ENCODE measurements at regions not wholly inside any gene's neighbourhood (a gene's known extent, or its start where the extent isn't known, plus 50 kb on each side); places are given as distances from the start of the nearest gene placed in this dataset.

DNA sequence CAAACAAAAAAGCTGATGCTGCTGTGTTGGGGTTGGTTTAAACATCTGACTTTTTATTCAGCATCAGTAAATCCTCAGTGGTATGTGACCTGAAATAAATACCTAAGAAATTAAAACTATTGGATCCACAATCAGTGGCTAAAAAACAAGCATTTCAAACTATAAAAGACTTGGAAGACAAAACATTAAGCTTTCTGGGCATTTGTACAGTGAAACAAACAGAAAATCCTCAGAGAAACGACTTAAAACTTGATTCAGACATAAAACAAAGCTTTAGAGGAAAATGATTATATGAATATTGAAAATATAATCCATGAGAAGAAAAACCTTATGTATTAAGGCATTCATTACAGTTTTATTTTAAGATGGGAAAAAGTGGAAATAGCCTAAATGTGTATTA is 213.3 kb upstream of the INTU start:
- WGBS, 2 donors, result 44 to 45% methylated on average over 1 of the region's 1 CpG
- H3K9ac ChIP-seq (ENCODE audit: insufficient read depth in 1 of 2, low read length in 2 of 2), result no peak overlapping the region
- TF ChIP-seq, protein P1, sequence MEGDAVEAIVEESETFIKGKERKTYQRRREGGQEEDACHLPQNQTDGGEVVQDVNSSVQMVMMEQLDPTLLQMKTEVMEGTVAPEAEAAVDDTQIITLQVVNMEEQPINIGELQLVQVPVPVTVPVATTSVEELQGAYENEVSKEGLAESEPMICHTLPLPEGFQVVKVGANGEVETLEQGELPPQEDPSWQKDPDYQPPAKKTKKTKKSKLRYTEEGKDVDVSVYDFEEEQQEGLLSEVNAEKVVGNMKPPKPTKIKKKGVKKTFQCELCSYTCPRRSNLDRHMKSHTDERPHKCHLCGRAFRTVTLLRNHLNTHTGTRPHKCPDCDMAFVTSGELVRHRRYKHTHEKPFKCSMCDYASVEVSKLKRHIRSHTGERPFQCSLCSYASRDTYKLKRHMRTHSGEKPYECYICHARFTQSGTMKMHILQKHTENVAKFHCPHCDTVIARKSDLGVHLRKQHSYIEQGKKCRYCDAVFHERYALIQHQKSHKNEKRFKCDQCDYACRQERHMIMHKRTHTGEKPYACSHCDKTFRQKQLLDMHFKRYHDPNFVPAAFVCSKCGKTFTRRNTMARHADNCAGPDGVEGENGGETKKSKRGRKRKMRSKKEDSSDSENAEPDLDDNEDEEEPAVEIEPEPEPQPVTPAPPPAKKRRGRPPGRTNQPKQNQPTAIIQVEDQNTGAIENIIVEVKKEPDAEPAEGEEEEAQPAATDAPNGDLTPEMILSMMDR (IDR thresholded peaks at IDR 0.05; ENCODE audit: control extremely low read depth, extremely low read depth), result no peak
- peaks cover 0 to 27% (median 0%) of the 10 kb centered on the region in 5 donors for H3K4me1 ChIP-seq (ENCODE audit: control insufficient read depth in 5 of 5, insufficient read depth in 5 of 5, low read length in 5 of 5)
- ATAC-seq (ENCODE audit: insufficient read depth, low FRiP score), result no peak
- no peak for DNase-seq
- no peaks in the 10 kb centered on the region for H3K27me3 ChIP-seq (ENCODE audit: control insufficient read depth in 3 of 3, insufficient read depth in 3 of 3, low read length in 2 of 3)
- H3K9me3 ChIP-seq (ENCODE audit: control insufficient read depth in 4 of 4, insufficient read depth in 3 of 4, low read length in 3 of 4), result no peaks in the 10 kb centered on the region
- H3K4me3 ChIP-seq, result no peak overlapping the region
- no peaks in the 10 kb centered on the region for H3K36me3 ChIP-seq (ENCODE audit: control insufficient read depth in 4 of 4, insufficient read depth in 4 of 4, low read length in 4 of 4)
- H3K27ac ChIP-seq (ENCODE audit: low read depth in 1 of 2, low read length in 1 of 2), result no peak overlapping the region

DNA sequence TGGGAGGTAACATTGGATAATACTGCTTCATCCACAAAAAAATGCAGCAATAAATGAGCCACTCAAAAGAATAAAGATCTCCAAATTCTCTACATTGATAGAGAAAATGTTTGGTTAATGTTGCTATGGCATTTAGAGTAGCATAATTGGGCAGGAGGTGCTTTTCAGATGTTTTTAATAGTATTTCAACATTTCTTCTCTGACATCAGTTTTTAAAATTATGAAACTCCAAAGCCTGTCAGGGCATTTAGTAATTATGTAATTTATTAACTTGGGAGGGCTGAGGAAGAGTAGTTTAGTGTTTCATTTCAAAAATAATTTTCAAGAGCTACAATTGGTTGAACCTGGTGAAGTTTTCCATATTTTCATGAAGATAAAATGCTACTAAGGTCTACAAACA is 211.3 kb upstream of the INTU start:
- TF ChIP-seq, protein P1 (IDR thresholded peaks at IDR 0.05; ENCODE audit: control extremely low read depth, extremely low read depth), result no peak
- ATAC-seq (ENCODE audit: insufficient read depth, low FRiP score), result no peak
- peak in 1 of 3 donors; percentile 27 for DNase-seq
- H3K9ac ChIP-seq (ENCODE audit: insufficient read depth in 1 of 2, low read length in 2 of 2), result no peak overlapping the region
- H3K9me3 ChIP-seq (ENCODE audit: control insufficient read depth in 4 of 4, insufficient read depth in 3 of 4, low read length in 3 of 4), result no peaks in the 10 kb centered on the region
- H3K36me3 ChIP-seq (ENCODE audit: control insufficient read depth in 4 of 4, insufficient read depth in 4 of 4, low read length in 4 of 4), result no peaks in the 10 kb centered on the region
- H3K4me3 ChIP-seq, result no peak overlapping the region
- no peaks in the 10 kb centered on the region for H3K27me3 ChIP-seq (ENCODE audit: control insufficient read depth in 3 of 3, insufficient read depth in 3 of 3, low read length in 2 of 3)
- H3K27ac ChIP-seq (ENCODE audit: low read depth in 1 of 2, low read length in 1 of 2), result no peak overlapping the region
- peaks cover 0 to 18% (median 0%) of the 10 kb centered on the region in 5 donors for H3K4me1 ChIP-seq (ENCODE audit: control insufficient read depth in 5 of 5, insufficient read depth in 5 of 5, low read length in 5 of 5)

DNA sequence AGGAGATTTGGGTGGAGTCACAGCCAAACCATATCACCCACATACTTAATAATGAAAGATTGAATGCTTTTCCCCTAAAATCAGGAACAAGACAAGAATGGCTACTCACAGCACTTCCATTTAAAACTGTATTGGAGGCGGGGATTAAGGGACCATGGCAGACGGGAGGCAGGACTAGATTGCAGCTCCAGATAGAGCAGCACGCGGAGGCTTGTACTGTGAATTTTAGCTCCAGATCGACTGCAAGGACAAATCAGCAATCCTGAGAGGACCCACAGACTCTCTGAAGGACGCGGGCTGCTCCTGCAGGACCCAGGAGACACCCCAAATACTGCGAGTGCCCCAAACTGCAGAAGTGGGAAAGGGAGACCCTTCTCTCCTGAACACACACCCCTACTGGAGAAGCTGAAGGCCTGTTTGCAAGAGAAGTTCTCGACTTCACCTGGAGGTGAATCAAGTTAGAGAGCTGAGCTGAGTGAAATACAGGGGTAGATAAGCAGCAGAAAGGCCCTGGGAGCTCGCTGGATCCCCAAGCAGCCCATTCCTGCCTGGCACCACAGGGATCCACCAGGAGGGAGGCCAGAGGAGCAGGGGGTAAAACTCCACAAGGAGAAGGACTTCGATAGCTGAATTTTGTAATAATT is 207.4 kb upstream of the INTU start:
- Histone ChIP-seq H3K4me3 (no peak overlapping the region), H3K27me3 (ENCODE audit: control insufficient read depth in 3 of 3, insufficient read depth in 3 of 3, low read length in 2 of 3) (no peaks in the 10 kb centered on the region)

More for the DNA sequence above, 207.4 kb upstream of the INTU start:
- no peaks in the 10 kb centered on the region for H3K9me3 ChIP-seq (ENCODE audit: control insufficient read depth in 4 of 4, insufficient read depth in 3 of 4, low read length in 3 of 4)
- no peak overlapping the region for H3K9ac ChIP-seq (ENCODE audit: insufficient read depth in 1 of 2, low read length in 2 of 2)
- WGBS, 2 donors, result 90% methylated on average over 11 of the region's 11 CpGs
- TF ChIP-seq, protein P1 (IDR thresholded peaks at IDR 0.05; ENCODE audit: control extremely low read depth, extremely low read depth), result no peak
- H3K27ac ChIP-seq (ENCODE audit: low read depth in 1 of 2, low read length in 1 of 2), result no peak overlapping the region
- H3K36me3 ChIP-seq (ENCODE audit: control insufficient read depth in 4 of 4, insufficient read depth in 4 of 4, low read length in 4 of 4), result no peaks in the 10 kb centered on the region
- DNase-seq (no peak), ATAC-seq (ENCODE audit: insufficient read depth, low FRiP score) (no peak)
- H3K4me1 ChIP-seq (ENCODE audit: control insufficient read depth in 5 of 5, insufficient read depth in 5 of 5, low read length in 5 of 5), result peaks cover 0 to 6% (median 0%) of the 10 kb centered on the region in 5 donors

Measured in lung (tissue), 11 donors.